ENCODE measurements at regions not wholly inside any gene's neighbourhood (a gene's known extent, or its start where the extent isn't known, plus 50 kb on each side); places are given as distances from the start of the nearest gene placed in this dataset.

GRCh38 chr7:148483515-148484308 lies 106.9 kb upstream of the C7orf33 start:
- H2AFZ ChIP-seq (ENCODE audit: low read length), result no peak overlapping the region
- H3K27ac ChIP-seq (ENCODE audit: low read length), result no peak overlapping the region
- H3K4me2 ChIP-seq (ENCODE audit: low read depth, low read length, poor library complexity, severe bottlenecking), result no peak overlapping the region
- no peaks in the 10 kb centered on the region for H3K36me3 ChIP-seq (ENCODE audit: insufficient read depth, low read length)
- no peaks in the 10 kb centered on the region for H3K9me3 ChIP-seq (ENCODE audit: low read length)
- no peaks in the 10 kb centered on the region for H3K9me2 ChIP-seq (replicated peaks; ENCODE audit: insufficient read depth, low read length)
- DNase-seq, result peak; percentile 36
- H3K4me3 ChIP-seq (ENCODE audit: low read length), result no peak overlapping the region
- H3K4me1 ChIP-seq (ENCODE audit: low read length), result no peaks in the 10 kb centered on the region
- no peaks in the 10 kb centered on the region for H4K20me1 ChIP-seq (ENCODE audit: insufficient read depth, low read depth, low read length)
- no peaks in the 10 kb centered on the region for H3K79me2 ChIP-seq (ENCODE audit: low read length)
- H3K27me3 ChIP-seq (ENCODE audit: low read length), result no peaks in the 10 kb centered on the region
- no peak overlapping the region for H3K9ac ChIP-seq (ENCODE audit: low read length)

GRCh38 chr7:148484486-148484885 lies 106.1 kb upstream of the C7orf33 start:
- Histone ChIP-seq H3K27me3 (ENCODE audit: low read length) (no peaks in the 10 kb centered on the region), H3K9me2 (replicated peaks; ENCODE audit: insufficient read depth, low read length) (no peaks in the 10 kb centered on the region), H3K4me1 (ENCODE audit: low read length) (no peaks in the 10 kb centered on the region), H3K4me3 (ENCODE audit: low read length) (no peak overlapping the region), H3K9ac (ENCODE audit: low read length) (no peak overlapping the region), H4K20me1 (ENCODE audit: insufficient read depth, low read depth, low read length) (no peaks in the 10 kb centered on the region), H3K4me2 (ENCODE audit: low read depth, low read length, poor library complexity, severe bottlenecking) (no peak overlapping the region), H3K79me2 (ENCODE audit: low read length) (no peaks in the 10 kb centered on the region), H3K36me3 (ENCODE audit: insufficient read depth, low read length) (no peaks in the 10 kb centered on the region), H3K9me3 (ENCODE audit: low read length) (no peaks in the 10 kb centered on the region), H3K27ac (ENCODE audit: low read length) (no peak overlapping the region), H2AFZ (ENCODE audit: low read length) (no peak overlapping the region)
- DNase-seq, result peak; percentile 26

- Histone ChIP-seq H3K36me3 (ENCODE audit: insufficient read depth, low read length) (no peaks in the 10 kb centered on the region), H3K79me2 (ENCODE audit: low read length) (no peaks in the 10 kb centered on the region), H3K27ac (ENCODE audit: low read length) (no peak overlapping the region), H3K4me2 (ENCODE audit: low read depth, low read length, poor library complexity, severe bottlenecking) (no peak overlapping the region), H3K4me3 (ENCODE audit: low read length) (no peak overlapping the region), H3K9me2 (replicated peaks; ENCODE audit: insufficient read depth, low read length) (no peaks in the 10 kb centered on the region), H2AFZ (ENCODE audit: low read length) (no peak overlapping the region), H3K9me3 (ENCODE audit: low read length) (no peaks in the 10 kb centered on the region), H3K9ac (ENCODE audit: low read length) (no peak overlapping the region), H3K27me3 (ENCODE audit: low read length) (no peaks in the 10 kb centered on the region), H4K20me1 (ENCODE audit: insufficient read depth, low read depth, low read length) (no peaks in the 10 kb centered on the region), H3K4me1 (ENCODE audit: low read length) (no peaks in the 10 kb centered on the region)
- peak; percentile 39 for DNase-seq
Measured at GRCh38 chr7:148485618-148486017, 104.9 kb upstream of the C7orf33 start.

- Histone ChIP-seq H2AFZ (ENCODE audit: low read length) (no peak overlapping the region), H3K4me2 (ENCODE audit: low read depth, low read length, poor library complexity, severe bottlenecking) (no peak overlapping the region), H3K9ac (ENCODE audit: low read length) (no peak overlapping the region), H3K27me3 (ENCODE audit: low read length) (no peaks in the 10 kb centered on the region), H3K9me2 (replicated peaks; ENCODE audit: insufficient read depth, low read length) (no peaks in the 10 kb centered on the region), H3K79me2 (ENCODE audit: low read length) (no peaks in the 10 kb centered on the region), H3K4me3 (ENCODE audit: low read length) (no peak overlapping the region), H3K27ac (ENCODE audit: low read length) (no peak overlapping the region), H3K4me1 (ENCODE audit: low read length) (no peaks in the 10 kb centered on the region), H3K9me3 (ENCODE audit: low read length) (no peaks in the 10 kb centered on the region), H4K20me1 (ENCODE audit: insufficient read depth, low read depth, low read length) (no peaks in the 10 kb centered on the region), H3K36me3 (ENCODE audit: insufficient read depth, low read length) (no peaks in the 10 kb centered on the region)
- no peak for DNase-seq
Measured at GRCh38 chr7:148486937-148487336, 103.6 kb upstream of the C7orf33 start.

- DNase-seq, result no peak
- H4K20me1 ChIP-seq (ENCODE audit: insufficient read depth, low read depth, low read length), result no peaks in the 10 kb centered on the region
Measured at GRCh38 chr7:148487912-148488311, 102.7 kb upstream of the C7orf33 start.

GRCh38 chr7:148489678-148490077 lies 100.9 kb upstream of the C7orf33 start:
- Histone ChIP-seq H3K9me2 (replicated peaks; ENCODE audit: insufficient read depth, low read length) (no peaks in the 10 kb centered on the region), H3K27me3 (ENCODE audit: low read length) (no peaks in the 10 kb centered on the region), H3K9me3 (ENCODE audit: low read length) (no peaks in the 10 kb centered on the region), H4K20me1 (ENCODE audit: insufficient read depth, low read depth, low read length) (no peaks in the 10 kb centered on the region), H2AFZ (ENCODE audit: low read length) (no peak overlapping the region), H3K27ac (ENCODE audit: low read length) (no peak overlapping the region), H3K36me3 (ENCODE audit: insufficient read depth, low read length) (no peaks in the 10 kb centered on the region), H3K9ac (ENCODE audit: low read length) (no peak overlapping the region), H3K4me1 (ENCODE audit: low read length) (no peaks in the 10 kb centered on the region), H3K79me2 (ENCODE audit: low read length) (no peaks in the 10 kb centered on the region), H3K4me2 (ENCODE audit: low read depth, low read length, poor library complexity, severe bottlenecking) (no peak overlapping the region), H3K4me3 (ENCODE audit: low read length) (no peak overlapping the region)
- no peak for DNase-seq

More at GRCh38 chr7:148487912-148488311, 102.7 kb upstream of the C7orf33 start:
- H3K4me2 ChIP-seq (ENCODE audit: low read depth, low read length, poor library complexity, severe bottlenecking), result no peak overlapping the region
- no peaks in the 10 kb centered on the region for H3K36me3 ChIP-seq (ENCODE audit: insufficient read depth, low read length)
- H3K9me2 ChIP-seq (replicated peaks; ENCODE audit: insufficient read depth, low read length), result no peaks in the 10 kb centered on the region
- H2AFZ ChIP-seq (ENCODE audit: low read length), result no peak overlapping the region
- H3K79me2 ChIP-seq (ENCODE audit: low read length), result no peaks in the 10 kb centered on the region
- no peaks in the 10 kb centered on the region for H3K4me1 ChIP-seq (ENCODE audit: low read length)
- no peaks in the 10 kb centered on the region for H3K9me3 ChIP-seq (ENCODE audit: low read length)
- no peak overlapping the region for H3K27ac ChIP-seq (ENCODE audit: low read length)
- no peak overlapping the region for H3K9ac ChIP-seq (ENCODE audit: low read length)
- no peaks in the 10 kb centered on the region for H3K27me3 ChIP-seq (ENCODE audit: low read length)
- H3K4me3 ChIP-seq (ENCODE audit: low read length), result no peak overlapping the region

- Histone ChIP-seq H4K20me1 (ENCODE audit: insufficient read depth, low read depth, low read length) (no peaks in the 10 kb centered on the region), H3K9me3 (ENCODE audit: low read length) (no peaks in the 10 kb centered on the region), H3K27me3 (ENCODE audit: low read length) (no peaks in the 10 kb centered on the region), H3K4me3 (ENCODE audit: low read length) (no peak overlapping the region), H3K9ac (ENCODE audit: low read length) (no peak overlapping the region), H3K36me3 (ENCODE audit: insufficient read depth, low read length) (no peaks in the 10 kb centered on the region), H3K9me2 (replicated peaks; ENCODE audit: insufficient read depth, low read length) (no peaks in the 10 kb centered on the region), H3K27ac (ENCODE audit: low read length) (no peak overlapping the region), H3K79me2 (ENCODE audit: low read length) (no peaks in the 10 kb centered on the region), H2AFZ (ENCODE audit: low read length) (no peak overlapping the region), H3K4me2 (ENCODE audit: low read depth, low read length, poor library complexity, severe bottlenecking) (no peak overlapping the region), H3K4me1 (ENCODE audit: low read length) (peaks cover 4% of the 10 kb centered on the region)
- no peak for DNase-seq
Measured at GRCh38 chr7:148492157-148492860, 98.3 kb upstream of the C7orf33 start.

- Histone ChIP-seq H2AFZ (ENCODE audit: low read length) (no peak overlapping the region), H3K27ac (ENCODE audit: low read length) (no peak overlapping the region), H3K4me1 (ENCODE audit: low read length) (peaks cover 7% of the 10 kb centered on the region), H3K79me2 (ENCODE audit: low read length) (no peaks in the 10 kb centered on the region), H3K36me3 (ENCODE audit: insufficient read depth, low read length) (no peaks in the 10 kb centered on the region), H3K9ac (ENCODE audit: low read length) (no peak overlapping the region), H3K9me2 (replicated peaks; ENCODE audit: insufficient read depth, low read length) (no peaks in the 10 kb centered on the region), H3K27me3 (ENCODE audit: low read length) (no peaks in the 10 kb centered on the region), H3K4me3 (ENCODE audit: low read length) (no peak overlapping the region), H3K4me2 (ENCODE audit: low read depth, low read length, poor library complexity, severe bottlenecking) (no peak overlapping the region), H3K9me3 (ENCODE audit: low read length) (no peaks in the 10 kb centered on the region), H4K20me1 (ENCODE audit: insufficient read depth, low read depth, low read length) (no peaks in the 10 kb centered on the region)
- DNase-seq, result no peak
Measured at GRCh38 chr7:148495605-148496004, 95.0 kb upstream of the C7orf33 start.
